Activated CD4-positive, CD25-positive, alpha-beta regulatory T cell (primary cell): ENCODE measurements at regions not wholly inside any gene's neighbourhood (a gene's known extent, or its start where the extent isn't known, plus 50 kb on each side); places are given as distances from the start of the nearest gene placed in this dataset.

Experiments
- DNase-seq, 4 experiments: peaks; one replicate each; lab custom pipeline; 2025; lab: John Stamatoyannopoulos, UW

DNA sequence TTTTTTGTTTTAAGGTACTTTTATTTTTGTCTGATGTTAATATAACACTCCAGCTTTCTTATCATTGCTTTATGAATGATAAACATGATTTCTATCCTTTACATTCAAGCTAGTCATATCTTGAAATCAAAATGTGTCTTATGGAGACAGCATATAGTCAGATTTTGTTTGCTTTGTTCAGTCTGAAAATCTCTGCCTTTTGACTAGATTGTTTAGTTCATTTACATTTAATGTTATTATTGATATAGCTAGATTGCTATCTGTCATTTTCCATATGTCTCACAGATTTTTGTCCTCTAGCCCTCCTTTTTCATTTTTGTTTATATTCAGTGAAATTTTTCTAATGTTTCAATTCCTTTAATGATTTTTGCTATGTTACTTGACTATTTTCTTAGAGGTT is 332.8 kb downstream of the SMOC2 start:
- DNase-seq = no peak

DNA sequence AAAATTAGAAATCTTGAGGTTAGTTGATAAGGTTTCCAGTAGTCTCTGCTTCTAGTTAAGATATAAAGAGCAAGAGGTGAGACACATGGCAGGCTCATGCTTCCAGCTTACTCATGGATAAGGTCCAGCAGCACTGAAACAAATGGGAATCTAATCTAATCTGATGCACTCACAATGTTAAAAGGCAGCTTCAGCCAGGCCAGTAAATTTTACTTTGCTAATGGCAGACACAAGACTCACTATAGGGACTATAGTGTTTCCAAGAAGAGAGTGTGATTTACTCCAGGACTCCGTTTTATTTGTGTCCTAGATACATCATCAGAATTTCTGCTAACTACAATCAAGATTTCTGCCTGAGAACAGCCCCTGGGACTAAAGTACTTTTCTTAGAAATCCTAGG is 324.8 kb downstream of the SMOC2 start:
- DNase-seq = no peak

GRCh38 chr6:168756009-168756634 is 315.1 kb downstream of the SMOC2 start:
- DNase-seq = no peak

DNA sequence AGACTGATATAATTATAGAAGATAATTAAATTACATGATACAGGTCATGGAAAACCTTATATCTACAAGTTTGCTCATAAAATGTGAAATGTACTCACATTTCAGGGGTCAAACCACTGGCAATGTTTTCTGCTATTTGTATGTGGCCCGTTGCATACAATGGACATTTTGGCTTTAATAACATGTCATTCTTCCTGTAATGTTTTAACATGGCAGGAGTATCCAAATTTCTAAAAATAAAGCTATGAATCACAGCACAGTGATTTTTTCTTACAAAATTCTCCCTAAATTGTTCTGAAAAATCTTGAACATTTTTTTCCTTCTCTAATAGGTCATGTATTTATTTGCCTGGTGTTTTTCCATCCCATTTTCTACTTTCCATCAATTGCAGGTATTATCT is 305.7 kb downstream of the SMOC2 start:
- no peak for DNase-seq

DNA sequence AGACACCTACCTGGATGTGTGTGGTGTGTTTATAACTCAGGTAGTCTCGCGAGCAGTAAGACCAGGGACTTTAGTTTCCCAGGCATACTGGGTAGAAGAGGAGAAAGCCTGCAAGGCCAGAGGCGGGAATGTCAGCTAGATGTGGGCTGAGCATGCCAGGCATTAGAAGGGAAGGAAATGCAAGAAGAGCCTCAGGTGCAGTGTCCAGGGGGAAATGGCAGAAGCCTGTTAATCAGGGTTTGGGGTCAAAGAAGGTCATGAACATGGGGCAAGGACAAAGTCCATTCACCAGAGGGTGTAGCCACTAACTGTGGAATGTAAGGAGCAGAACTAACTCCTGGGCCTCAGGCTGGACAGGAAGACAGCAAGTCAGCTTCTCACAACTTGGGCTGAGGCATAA is 305.0 kb downstream of the SMOC2 start:
- DNase-seq = no peak

GRCh38 chr6:168744861-168745260 is 303.9 kb downstream of the SMOC2 start:
- DNase-seq = no peak

- DNase-seq = no peak
These were observed 301.2 kb downstream of the SMOC2 start for GRCh38 chr6:168741942-168742782.

GRCh38 chr6:168741305-168741704 is 300.3 kb downstream of the SMOC2 start:
- DNase-seq = no peak

DNA sequence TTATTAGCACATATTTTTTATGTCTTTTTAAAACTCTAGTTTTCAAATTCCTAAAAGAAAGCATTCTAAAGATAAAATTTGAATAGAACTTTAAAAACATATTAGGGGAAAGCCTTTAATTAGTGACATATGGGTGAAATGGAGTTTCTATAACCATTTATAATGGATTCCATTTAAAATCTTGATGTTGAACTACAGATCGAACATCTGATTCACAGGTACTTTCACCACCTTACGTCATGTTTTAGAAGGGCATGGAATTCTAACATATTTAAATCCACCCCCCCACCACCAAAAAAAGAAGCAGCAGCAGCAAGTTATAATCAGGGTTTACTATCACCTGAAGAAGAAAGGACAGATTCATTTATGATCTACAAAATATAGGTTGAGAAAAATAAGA is 298.4 kb downstream of the SMOC2 start:
- DNase-seq = no peak

- DNase-seq = no peak
These were observed 296.5 kb downstream of the SMOC2 start for GRCh38 chr6:168737481-168737880.

GRCh38 chr6:168737014-168737413 is 296.0 kb downstream of the SMOC2 start:
- no peak for DNase-seq

DNA sequence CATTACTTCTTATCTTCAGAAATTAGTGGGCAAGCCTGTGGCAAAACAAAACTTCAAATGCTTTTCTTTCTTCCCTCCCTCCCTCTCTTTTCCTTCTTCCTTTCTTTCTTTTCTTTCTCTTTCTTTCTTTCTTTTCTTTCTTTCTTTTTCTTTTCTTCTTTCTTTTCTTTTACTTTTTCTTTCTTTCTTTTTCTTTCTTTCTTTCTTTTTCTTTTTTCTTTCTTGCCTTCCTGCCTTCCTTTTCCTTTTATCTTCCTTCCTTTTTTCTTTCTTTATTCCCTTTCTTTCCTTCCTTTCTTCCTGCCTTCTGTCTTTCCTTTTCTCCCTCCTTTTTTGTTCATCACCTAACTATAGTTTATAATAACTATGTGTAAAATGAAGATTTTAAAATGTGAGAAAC is 295.1 kb downstream of the SMOC2 start:
- no peak for DNase-seq

DNA sequence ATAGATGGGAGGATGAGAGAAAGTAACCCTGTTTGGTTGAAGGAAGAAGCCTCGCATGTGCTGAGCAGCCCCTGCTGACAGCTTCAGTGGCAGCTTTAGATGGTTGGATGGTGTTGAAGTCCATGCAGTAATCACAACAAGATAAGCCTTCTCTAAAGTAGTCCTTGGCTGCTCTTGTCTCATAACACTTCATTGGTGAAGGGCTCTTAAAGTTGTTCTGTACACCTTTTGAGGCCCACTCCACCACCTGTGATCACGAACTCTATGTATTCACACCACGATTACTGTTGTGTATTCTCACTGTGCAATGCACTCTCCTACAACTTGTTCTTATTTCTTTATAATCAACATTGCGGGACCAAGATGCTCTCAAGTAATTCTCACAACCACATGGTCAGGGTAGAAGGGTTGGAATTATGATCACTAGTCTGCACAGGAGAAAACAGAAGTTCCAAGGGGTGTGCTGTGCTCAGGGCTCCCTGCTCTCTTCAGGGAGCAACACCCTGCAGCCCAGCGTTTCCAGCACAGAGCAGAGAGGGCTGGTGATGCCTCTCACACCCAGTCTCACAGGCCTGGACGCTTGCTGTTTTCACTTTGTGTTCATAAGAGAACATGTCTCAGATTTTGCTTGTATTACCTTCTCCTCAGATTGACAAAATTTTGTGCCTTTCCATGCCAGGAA is 294.4 kb downstream of the SMOC2 start:
- no peak for DNase-seq

- no peak for DNase-seq
These were observed 293.5 kb downstream of the SMOC2 start for GRCh38 chr6:168734523-168734922.

- DNase-seq = no peak
These were observed 291.7 kb downstream of the SMOC2 start for GRCh38 chr6:168732676-168733075.

- no peak for DNase-seq
These were observed 290.1 kb downstream of the SMOC2 start for GRCh38 chr6:168730931-168731716.

- DNase-seq = no peak
These were observed 287.1 kb downstream of the SMOC2 start for GRCh38 chr6:168728056-168728455.

DNA sequence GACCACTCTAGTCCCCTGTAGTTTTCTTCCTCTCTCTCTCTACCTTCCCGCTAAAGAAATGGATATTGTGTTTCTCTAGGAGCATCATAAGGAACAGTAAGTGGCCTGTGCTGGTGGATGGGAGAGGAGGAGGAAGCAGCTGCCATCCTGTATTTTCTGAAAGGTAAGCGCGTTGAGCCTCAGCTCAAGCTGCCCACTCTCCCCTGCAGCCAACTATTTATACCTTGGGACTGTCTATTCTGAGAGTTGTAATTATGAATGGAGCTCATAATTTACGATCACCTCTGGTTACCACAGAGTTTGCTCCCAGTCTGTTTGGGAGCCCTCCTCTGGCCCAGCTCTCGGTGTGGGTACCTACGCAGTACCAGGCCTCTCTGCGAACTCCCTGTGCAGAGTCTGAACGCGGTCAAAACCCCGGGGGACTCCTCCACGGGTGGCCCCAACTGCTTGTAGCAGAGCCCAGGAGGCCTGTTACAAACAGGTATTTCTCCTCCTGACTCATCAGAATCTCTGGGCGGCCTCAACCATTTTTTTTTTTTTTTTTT is 285.4 kb downstream of the SMOC2 start:
- no peak for DNase-seq

DNA sequence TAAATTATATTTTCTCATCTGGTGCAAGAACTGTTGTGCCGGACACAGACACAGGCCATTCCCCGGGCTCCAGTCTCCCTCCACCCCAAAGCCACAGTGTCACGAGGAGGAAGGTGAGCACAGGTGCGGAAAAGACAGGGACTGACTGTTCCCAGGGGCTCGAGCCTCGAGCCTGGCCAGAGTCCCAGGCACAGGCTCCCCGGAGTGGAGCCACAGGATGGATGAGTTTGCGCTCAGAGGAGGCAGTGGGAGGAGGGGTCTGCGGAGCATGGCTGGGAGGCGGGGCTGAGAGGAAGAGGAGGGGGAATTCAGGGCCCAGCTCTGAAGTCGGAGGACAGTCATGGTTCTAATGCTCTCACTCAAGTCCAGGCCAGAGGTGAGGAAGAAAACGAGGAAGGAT is 284.8 kb downstream of the SMOC2 start:
- no peak for DNase-seq

DNA sequence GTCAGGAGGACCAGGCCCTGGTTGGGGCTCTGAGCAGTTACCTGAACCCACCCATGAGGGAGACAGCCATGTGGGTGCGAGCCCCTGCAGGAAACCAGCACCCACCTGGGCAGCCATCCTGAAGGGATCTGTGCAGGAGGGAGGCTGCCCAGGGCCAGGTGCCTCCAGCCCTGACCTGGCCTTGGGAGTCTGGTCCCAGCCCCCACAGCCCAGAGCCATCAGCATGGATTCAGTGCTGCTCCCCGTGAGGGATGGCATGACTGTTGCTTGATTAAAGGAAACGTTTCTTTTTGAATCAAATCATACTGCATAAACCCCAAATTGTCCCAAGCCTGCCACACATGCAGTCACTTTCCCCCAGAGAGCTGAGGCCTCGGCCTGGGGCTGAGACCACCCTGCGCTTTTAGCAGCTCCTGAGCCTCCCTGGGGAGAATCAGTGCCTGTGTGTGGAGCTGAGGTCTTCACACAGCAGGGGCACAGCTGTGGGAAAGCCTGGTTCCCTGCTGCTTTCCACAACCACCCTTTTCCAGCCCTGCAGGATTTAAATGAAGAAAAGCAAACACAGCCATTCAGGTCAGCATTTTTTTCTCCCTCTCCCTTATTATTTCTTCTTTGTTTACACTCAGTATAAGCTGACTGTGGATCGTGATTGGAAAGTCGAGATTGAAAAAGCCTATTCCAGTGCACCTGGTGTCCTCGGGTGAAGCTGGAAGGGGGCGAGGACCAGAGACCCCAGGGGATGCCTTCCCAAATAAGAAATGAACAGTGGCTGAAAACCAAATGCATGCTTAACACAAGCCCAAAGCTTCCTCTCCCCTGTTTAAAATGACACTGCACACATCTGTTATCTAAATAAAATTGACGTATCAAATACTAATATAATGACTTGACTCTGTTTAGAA is 283.9 kb downstream of the SMOC2 start:
- DNase-seq = no peak

DNA sequence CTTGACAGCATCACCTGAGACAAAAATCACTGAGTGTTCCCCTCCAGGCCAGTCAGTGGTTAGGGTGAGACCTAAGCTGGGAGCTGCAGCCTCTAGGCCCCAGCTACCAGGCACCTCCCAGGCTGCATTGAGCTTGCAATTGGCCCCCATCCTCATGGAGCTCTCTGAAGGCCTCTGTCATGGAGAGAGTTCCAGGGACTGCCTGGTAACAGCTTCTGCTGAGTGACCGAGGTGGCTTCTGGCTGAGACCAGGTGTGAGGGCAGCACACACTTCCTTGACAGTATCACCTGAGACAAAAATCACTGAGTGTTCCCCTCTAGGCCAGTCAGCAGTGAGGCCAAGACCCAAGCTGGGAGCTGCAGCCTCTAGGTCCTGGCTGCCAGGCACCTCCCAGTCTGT is 283.0 kb downstream of the SMOC2 start:
- DNase-seq = no peak
